Retina (tissue), 1 donor: ENCODE measurements at regions not wholly inside any gene's neighbourhood (a gene's known extent, or its start where the extent isn't known, plus 50 kb on each side); places are given as distances from the start of the nearest gene placed in this dataset.

ENCODE experiments used
- DNase-seq: peaks from one replicate; pipeline ENCODE4 v3.0.0-alpha.2; 2016

DNA sequence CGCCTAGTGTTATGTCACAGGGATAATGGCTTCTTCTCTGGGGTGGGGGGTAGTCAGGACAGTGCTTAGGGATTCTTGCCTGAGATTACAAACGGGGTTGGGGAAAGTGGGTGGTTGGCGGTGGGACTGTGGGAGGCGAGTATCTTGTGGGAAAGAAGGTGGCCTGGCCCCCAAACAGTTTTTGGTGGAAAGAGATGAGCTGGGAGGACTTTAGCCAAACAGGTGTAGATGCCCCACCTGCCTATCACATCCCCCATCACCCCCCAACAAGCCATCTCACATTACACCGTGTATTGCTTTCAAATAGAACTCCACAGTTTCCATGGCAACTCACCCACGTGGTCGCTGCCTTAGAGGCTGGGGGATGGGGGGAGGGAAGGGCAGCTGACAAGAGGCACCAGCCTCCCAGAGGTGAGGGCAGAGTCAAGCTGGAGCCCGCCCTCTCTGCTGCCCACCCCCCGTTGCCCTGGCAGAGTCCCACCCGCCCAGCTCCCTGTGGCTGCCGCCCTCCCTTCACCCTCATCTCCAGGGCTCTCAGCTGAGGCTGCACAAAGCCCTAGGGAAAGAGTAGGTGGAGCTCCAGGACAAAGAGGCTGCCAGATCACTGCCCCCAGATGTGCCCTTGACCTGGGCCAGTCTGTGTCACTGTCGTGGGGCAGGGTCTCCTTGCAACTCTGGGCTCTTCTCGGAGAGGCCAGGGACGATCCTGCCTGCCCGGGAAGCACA, 98.3 kb downstream of the LRRC74A start:
- DNase-seq = peak; percentile 68

DNA sequence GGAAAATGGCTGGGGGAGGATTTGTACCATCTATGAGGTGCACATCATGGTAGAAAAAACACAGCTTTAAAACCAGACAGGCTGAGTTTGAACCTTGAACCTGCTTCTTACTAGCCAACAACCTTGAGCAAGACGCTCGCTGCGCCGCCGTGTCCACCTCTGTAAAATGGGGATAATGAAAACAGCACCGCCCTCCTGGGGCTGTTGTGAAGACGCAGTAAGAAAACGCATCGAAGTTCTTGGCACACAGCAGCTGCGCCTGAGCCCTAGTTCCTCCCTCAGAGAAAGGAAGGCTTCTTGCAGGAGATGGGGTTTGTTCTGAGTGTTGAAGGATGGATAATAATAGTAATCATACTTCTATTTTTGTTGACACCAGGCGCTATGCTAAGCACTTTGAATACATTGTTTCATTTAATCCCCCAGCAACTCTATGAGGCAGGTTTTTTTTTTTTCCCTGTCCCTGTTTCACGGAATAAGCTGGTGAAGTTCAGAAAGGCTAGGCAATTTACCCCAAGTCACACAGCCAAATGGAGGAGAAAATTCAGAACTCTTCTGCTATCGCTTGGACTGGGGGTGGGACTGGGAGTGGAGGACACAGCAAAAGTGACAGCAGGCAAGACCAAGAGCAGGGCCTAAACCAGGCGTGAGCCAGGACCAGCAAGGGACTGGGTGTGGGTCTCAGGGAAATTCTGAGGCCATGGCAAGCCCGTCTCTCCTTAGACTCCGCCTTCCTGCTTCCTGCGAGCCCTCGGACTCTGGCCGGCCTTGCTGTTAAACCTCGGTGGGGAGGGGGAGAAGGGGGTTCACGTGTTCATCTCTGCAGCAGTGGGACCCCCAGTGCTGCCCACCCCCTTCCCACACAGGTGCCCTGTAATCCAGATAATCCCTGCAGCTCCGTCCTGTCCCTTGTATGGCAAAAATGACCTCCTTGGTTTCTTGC, 97.5 kb downstream of the LRRC74A start:
- no peak for DNase-seq

DNA sequence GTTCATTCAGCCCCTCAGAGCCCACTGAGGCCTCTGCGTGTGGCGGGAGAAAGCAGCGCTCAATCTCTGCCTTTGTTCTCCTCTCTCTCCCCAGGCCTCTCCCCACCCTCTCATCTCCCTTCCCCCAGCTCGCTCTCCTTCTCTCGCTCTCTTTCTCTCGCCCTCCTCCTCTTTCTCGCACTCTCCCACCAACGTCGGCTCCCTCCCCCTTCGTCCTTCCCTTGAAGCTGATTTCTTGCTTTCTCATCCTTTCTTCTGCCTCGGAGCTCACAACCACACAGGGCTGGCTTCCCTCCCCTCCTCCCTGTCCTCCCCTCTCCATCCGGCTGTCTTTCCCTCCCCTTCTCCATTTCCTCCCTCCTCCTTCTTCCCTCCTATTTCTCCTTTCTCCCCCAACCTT, 96.4 kb downstream of the LRRC74A start:
- DNase-seq = peak; percentile 81

DNA sequence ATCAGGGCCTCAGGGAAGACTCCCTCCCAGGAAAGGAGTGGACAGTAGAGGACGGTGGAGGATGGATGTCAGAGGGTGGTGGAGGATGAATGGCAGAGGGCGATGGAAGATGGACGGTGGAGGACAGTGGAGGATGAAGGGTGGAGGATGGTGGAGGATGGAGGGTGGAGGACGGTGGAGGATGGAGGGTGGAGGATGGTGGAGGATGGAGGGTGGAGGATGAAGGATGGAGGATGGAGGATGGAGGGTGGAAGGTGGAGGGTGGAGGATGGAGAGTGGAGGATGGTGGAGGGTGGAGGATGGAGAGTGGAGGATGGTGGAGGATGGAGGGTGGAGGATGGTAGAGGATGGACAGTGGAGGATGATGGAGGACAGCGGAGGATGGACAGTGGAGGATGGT, 95.9 kb downstream of the LRRC74A start:
- DNase-seq = no peak

DNA sequence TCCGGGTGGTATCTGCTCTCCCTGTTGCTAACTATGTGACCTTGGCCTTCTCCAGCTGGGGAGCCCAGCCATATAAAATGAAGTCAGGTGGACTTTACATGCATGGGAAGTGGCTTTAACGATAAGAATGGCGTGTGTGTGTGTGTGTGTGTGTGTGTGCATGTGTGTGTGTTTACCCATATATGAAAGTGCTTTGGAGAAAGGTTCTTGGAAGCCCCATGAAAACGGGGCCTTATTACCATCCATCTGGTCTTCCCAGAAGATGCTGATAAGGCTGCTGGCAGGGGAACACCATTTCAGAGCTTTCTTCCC, 94.8 kb downstream of the LRRC74A start:
- DNase-seq = no peak

DNA sequence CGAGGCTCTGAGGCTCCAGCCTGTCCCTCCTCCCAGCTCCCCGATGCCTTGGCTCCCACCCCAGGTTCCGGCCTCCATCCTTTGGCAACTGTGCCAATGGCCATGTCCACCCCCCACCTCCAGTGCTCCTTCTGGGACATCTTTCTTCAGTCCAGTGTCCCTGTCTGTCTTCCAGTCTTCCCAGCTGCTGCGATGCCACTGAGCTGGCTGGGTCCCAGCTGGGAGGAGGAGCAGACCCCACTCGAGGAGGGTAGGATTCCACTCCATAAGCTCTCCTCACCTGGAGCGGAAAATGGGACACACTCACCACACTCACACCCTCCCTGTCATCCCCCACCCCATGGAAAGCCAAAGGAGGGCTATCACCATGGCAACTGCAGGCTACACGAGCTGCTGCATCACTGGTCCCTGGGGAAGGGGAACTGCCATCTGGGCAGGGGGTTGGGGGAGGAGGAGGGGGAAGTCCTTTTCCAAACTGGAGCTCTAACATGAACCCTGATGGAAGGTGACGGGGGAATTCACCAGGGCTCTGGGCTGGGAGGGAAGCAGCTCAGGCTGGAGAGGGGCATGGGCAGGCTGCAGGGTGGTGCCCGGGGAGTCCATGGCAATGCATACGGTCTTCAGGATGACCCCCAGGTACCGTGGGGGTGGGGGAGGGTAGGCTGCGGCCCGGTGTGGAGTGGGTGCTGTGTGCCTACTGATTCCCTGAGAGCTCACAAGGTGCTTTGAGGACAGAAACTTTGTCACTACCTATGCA, 94.3 kb downstream of the LRRC74A start:
- peak; percentile 89 for DNase-seq

DNA sequence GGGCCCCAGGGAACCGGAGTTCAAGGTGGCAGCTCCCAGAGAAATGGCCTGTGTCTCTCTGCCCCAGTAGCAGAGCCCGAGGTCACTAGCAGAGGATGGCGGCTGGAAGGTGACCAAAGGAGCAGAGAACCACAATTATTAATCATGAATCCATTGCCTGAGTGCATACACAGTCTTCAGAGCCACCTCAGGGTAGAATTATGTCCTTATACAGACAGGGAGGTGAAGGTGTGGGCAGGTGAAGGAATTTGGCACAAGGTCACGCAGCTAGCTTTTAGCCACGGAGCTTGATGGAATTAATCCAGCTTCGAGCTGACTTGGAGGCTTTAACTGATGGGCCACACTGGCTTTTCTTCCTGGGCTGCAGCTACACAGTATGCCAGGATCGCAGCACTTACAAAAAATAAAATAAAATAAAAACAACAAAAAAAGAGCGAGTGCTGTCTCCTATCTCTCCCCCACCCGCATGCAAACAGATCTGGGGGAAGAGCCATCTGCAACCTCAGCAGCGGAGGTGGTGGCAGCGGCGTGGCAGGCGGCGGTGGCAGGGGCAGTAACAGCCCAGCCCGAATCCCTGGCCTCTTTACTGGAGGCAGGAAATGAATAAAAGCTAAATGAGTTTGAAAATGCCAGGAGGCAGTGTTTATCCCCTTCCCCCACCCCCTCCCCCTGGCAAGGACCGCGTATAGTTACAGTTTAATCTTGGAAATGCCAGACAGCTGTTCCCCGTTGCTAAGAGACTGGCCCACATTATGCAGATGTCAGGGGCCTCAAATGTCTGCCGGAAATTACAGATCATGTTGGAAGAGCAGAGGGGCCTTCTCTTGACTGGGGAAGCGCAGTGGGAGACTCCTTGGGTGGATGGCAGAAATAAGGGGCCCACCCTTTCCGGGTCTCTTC, 93.5 kb downstream of the LRRC74A start:
- DNase-seq = no peak
